HG03064 (cell line): ENCODE measurements at regions not wholly inside any gene's neighbourhood (a gene's known extent, or its start where the extent isn't known, plus 50 kb on each side); places are given as distances from the start of the nearest gene placed in this dataset.

ENCODE experiments used
- ATAC-seq: cut with Tn5 transposase; IDR thresholded peaks from one replicate; pipeline ENCODE4 v1.9.1; 2021; ENCODE audit warnings: low read depth; ENCODE audit not compliant: unreplicated experiment

DNA sequence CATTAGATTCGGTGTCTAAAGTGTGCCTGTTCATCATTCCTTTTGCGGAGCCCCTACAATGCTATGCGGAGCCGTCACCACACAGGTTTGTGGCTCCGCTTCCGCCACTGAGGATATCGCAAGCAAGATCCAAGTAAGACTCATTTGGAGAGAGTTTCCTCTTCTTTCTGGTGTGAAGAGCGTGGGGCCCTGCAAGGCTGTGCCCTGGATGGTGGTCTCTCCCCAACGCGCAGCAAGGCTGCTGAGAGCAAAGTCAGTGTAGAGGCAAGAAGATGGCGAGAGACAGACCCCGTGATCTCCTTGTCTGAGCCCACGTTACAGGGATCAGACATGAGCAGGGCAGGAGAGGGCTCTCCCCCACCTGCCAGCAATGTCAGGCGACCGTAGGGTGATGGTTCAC lies 96.3 kb upstream of the AFDN start:
- ATAC-seq = no peak

DNA sequence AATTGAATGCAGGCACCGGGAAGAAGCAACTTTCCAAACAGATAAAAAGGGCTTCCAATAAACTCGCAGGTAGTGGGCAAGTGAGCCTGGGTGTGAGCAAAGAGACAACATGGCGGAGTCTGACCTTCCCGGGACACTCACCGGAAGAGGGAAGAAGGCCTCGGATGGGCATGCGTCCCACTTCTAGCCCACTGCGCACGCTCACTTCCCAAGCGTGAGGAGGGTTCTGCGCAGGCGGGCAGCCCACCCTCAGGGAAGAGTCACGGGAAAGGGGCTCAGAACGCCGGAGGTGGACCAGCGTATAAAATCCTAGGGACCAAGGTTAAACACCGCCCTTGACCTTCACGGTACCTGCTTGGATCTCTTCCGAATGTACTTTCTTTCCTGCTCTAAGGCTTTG lies 95.5 kb upstream of the AFDN start:
- ATAC-seq = no peak

DNA sequence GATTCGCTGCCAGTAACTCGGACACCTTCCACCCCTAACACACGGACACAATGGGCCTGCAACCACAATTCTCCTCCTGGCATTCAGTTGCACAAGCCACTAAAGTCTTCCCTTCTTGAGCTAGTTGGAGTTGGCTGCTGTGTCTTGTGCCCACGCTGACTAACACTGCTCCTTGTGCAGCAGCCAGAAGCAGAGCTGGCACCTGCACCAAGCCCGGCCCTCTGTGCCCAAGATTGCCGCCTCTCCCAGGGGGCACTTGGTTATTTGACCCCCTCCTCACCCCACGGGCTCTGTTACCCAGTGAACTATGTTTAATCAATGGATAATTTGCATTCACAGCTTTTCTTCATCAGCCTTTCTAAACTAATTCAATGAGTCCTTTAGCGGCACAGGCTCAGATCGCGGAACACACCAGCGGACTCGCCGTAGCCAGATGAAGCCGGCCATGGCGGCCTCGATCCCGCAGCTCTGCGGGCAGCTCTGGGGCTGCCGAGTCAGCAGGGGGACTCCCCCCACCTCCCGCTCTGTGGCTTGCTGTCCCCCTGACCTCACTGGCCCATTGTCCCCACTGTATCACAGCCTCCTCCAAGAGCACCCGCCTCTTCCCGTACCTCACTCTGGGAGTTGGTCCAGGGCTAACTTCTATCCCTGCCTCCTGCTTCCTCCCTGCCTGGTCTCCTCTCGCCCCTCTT lies 94.8 kb upstream of the AFDN start:
- ATAC-seq = no peak

DNA sequence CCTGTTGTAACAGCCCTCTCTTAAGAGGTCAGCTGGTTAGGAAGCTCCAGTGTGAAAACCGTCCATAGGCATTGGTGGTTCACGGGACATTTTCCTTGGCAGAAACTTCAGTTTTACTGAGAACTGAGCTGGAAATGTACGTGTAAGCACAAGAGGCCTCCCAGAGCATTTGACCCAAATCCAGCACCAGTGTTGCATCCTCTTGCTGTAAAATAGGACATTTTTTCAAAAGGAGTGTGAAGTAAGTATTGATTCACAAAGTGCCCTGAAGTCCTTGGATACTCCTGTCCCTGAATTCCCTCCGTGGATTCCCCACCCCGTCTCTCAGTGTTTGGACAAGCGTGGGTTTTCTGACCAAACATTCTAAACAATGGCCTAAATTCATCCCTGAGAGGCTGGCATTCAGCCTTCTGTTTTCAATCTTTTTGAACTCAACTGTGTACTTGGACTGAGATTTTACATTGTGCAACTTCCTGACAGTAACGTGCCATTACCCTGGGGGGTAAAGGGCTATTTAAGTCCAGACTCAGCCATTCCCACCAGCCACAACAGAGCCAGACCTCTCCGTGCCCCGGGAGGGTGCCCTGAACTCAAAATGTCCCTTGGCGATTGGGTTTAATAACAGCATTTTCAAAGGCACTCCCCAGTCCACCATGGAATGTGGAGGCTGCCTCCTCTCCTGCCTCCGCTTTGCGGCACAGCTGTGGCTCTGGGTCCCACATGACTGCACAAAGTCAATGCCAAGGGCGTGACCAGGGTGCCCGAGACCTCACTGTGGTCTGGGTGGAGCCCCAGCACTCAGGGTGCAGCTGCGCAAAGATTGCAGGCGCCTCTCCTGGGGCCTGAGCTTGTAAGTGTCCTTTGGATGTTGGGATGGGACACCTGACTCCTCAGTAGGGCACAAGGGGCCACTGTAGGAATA lies 92.7 kb upstream of the AFDN start:
- ATAC-seq = no peak

DNA sequence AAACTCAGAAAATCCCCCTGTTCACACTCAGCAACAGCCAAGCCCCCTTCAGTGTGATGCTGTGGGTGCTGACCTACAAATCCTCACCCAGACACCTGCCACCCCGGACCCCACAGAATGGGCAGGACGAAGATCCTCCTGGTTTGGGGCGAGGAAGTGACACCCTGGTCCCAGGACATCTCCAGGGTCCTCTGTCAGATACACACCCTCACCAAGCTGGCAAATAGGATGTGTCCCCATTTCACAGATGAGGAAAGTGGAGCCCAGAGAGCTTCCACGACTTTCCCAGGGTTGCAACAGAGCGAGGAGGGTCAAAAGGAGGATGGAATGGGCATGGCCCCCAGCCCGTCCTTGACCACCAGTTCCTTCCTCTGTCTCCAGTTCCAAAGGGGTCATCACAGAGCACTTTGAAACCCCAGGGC lies 92.0 kb upstream of the AFDN start:
- ATAC-seq = no peak

DNA sequence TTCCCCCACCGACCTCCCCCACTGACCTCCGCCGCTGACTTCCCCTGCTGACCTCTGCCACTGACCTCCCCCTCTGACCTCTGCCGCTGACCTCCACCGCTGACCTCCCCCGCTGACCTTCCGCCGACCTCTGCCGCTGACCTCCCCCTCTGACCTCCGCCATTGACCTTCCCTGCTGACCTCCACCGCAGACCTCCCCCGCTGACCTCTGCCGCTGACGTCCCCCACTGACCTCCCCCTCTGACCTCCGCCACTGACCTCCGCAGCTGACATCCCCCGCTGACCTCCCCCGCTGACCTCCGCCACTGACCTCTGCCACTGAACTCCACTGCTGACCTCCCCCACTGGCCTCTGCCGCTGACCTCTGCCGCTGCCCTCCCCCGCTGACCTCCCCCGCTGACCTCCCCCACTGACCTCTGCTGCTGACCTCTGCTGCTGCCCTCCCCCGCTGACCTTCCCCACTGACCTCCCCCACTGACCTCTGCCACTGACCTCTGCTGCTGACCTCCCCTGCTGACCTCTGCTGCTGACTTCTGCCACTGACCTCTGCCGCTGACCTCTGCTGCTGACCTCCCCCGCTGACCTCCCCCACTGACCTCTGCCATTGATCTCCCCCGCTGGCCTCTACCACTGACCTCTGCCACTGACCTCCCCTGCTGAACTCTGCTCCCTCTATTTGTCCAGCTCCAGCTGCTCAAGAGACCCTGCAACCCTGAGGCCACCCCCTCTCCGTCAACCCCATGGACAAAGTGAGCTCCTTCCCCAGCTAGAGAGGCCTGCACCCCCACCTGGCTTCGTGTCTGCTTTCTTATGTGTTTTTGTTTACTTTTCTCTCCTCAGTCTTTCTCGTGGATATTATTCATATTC lies 91.4 kb upstream of the AFDN start:
- ATAC-seq = no peak

- no peak for ATAC-seq
Measured at GRCh38 chr6:167735951-167736288, 90.8 kb upstream of the AFDN start.

- ATAC-seq = no peak
Measured at GRCh38 chr6:167736486-167737204, 90.1 kb upstream of the AFDN start.

DNA sequence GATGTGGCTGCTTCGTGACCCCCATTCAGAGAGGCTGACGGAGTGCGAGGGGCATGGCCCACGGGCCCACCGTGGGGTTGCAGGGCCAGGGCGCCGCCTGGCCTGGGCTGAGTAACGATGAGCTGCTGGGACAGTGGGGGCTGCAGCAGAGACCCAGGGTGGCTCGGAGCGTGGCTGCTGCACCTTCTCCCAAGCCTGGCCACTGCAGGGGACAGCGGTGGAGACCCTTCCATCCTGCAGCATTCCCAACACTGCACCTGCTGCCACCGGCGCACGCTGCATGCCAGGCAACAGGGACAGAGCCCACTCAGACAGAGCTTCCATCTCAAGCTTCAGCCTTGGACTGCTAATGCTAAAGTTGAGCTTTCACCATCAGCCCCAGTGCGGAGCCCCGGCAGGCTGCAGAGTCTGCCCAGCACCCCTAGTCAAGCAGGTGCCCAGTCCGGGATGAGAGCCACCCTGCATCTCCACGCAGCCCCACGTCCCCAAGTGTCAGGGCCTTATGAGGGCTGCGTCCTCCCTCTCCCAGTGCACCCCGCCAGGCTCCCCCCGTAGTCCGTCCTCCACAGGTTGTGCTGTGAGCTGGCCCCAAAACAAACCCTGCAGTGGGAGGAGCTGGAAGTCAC lies 89.4 kb upstream of the AFDN start:
- no peak for ATAC-seq

DNA sequence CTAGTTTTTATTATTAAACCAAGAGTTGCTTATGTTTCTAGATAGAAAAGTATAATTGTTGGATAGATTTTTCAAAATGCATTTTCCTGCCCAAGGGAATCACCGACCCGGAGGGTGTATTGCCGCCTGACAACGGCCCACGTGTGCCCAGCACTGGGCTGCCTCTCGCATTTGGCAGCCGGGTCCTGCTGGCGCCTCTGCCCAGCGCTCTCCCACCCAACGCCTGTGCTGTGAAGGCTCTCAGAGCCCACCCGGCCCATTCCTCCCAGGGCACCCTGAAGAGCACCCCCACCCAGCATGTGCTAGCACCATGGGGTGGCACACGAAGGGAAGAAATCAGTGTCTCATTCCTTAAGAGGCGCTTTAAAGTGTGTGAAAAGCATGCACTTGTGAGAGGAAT lies 88.3 kb upstream of the AFDN start:
- no peak for ATAC-seq

DNA sequence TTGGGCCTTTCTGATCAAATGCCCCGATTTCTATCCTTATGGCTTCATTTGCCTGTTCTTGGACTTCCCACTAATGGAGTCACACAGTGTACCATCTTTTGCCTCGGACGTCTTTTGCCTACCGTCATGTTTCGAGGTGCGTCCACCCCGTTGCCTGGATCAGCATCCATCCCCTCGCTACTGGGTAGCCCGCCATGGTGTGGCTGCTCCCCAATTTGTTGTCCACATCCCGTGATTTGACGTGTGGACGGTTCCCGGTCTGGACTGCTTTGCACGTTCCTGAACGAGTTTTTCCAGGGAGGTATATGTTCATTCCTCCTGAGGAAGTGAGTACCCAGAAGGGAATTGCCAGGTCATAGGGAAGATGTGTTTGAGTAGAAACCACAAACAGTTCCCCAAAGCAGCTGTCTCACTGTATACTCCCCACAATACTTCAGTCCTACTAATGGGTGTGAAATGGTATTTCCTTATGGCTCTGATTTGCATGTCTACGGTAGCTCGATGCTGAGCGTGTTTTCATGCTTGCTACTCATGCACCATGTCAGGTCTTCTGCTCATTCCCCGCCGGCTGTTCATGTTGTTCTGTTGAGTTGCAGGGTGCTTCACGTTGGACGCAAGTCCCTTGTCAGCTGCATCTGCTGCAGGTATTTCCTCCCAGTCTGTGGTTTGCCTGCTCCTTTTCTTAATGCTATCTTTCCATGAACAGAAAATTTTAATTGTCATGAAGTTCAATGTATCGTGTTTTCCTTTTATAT lies 86.8 kb upstream of the AFDN start:
- ATAC-seq = no peak

GRCh38 chr6:167742719-167743303 lies 83.9 kb upstream of the AFDN start:
- ATAC-seq = no peak

GRCh38 chr6:167744681-167745669 lies 81.7 kb upstream of the AFDN start:
- ATAC-seq = no peak

GRCh38 chr6:167745670-167746389 lies 80.9 kb upstream of the AFDN start:
- ATAC-seq = no peak

DNA sequence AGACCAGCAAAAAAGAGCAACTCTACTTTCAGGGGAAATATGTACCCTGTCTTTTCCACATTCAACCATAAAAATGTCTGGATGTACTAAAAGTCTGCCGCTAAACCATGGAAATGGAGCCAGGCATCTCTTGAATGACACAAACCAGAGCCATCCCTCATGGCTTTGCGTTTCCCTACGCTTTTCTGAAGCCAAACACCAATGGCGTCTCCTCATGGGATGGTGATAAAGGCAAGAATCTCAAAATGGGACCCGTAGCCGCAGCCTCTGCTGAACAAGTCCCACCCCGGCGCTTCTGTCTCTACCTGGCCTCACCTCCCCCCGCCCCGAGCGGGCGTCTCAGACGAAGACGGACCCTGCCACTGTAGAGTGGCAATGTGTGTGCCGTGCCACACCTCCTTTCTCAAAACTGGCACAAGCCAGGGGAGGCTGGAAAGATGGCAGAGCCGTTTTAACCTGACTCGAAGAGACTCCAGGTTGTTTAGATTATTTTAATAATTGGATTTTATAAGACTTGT lies 80.3 kb upstream of the AFDN start:
- no peak for ATAC-seq

DNA sequence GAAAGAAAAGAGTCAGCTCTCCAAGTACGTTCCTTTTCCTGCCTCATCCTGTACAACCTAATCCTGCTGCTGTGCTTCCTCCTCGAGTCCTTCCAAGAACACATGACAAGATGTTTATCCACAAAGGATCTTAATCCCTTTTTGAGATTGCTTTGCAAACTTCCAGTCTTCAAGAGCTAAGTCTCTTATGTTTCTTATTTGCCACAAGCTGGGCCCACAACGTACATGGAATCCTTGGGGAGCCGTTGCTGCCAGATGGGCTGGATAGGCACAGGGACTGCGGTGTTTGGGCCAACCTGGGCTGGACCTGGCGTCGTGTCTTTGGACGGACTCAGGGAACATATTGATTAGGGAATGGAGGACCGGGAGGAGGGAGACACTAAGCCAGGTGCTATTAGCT lies 79.7 kb upstream of the AFDN start:
- no peak for ATAC-seq

GRCh38 chr6:167747645-167748044 lies 79.1 kb upstream of the AFDN start:
- ATAC-seq = no peak
